ENCODE measurements at regions not wholly inside any gene's neighbourhood (a gene's known extent, or its start where the extent isn't known, plus 50 kb on each side); places are given as distances from the start of the nearest gene placed in this dataset.

DNA sequence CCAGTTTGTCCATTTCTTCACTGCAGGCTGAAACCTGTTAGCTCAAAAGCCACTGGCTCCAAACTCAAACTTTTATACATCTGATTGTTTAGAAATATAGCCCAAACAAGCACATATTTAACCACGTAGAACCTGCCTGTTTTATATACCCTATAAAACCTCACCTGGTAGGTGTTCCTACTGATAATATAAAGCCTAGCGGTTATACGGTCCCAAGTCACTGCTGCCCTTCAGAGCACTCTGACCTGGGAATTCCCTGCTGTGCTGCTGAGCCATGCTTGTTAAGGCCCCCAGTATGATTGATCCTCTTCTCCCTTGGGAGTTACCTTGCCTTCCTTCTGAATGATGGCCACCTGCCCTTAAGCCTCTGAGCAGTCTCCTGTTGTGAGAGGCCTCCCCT, 432.8 kb upstream of the LCORL start (continued):
- TF ChIP-seq MYC (IDR thresholded peaks at IDR 0.05; ENCODE audit: insufficient read depth, insufficient read length, insufficient replicate concordance, low read length, severe bottlenecking) = no peak
- no peak for TF ChIP-seq SUZ12 (IDR thresholded peaks at IDR 0.05; ENCODE audit: unreplicated experiment)

DNA sequence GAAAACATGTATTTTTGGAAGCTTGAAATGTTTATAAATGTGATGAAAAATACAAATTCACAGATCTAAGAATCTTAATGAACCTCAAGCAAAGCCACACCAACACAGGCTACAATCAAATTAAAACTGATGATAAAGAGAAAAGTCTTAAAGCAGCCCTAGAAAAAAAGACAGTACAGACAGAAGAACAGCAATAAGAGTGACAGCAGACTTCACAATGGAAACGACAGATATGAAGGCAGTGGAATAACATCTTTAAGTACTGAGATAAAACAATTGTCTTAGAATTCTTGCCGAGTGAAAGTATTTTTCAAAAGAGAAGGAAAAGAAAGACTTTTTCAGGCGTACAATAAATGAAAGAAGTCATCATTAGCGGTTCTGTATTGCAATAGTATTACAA, 423.6 kb upstream of the LCORL start:
- Histone ChIP-seq H3K9me3 (replicated peaks; ENCODE audit: control insufficient read depth, insufficient read depth, low read length) (no peaks in the 10 kb centered on the region; the same call in 2 of the 3 replicates), H3K27ac (ENCODE audit: control insufficient read depth, insufficient read depth) (no peak overlapping the region), H3K36me3 (ENCODE audit: control insufficient read depth in 2 of 2, insufficient read depth in 2 of 2, low read length in 1 of 2) (no peaks in the 10 kb centered on the region), H2AFZ (ENCODE audit: control insufficient read depth, low read depth, low read length) (no peak overlapping the region), H4K20me1 (ENCODE audit: control insufficient read depth, insufficient read depth) (no peaks in the 10 kb centered on the region), H3K79me2 (ENCODE audit: control insufficient read depth, insufficient read depth, low read length) (no peaks in the 10 kb centered on the region), H3K4me1 (ENCODE audit: control insufficient read depth, insufficient read depth, low read length) (no peaks in the 10 kb centered on the region), H3K9ac (ENCODE audit: control insufficient read depth, insufficient read depth, low read length) (no peak overlapping the region), H3K27me3 (replicated peaks in 1 of 2; ENCODE audit: control insufficient read depth in 2 of 2, insufficient read depth in 2 of 2, low read length in 1 of 2) (no peaks in the 10 kb centered on the region), H3K4me2 (ENCODE audit: control insufficient read depth, insufficient read depth) (no peak overlapping the region), H3K4me3 (no peak overlapping the region)
- ChIA-PET CTCF (no interaction called here), SMC1A (ENCODE audit: uncharacterized antibody, unreplicated experiment) (no interaction called here), POLR2A (no interaction called here), RAD21 (ENCODE audit: unreplicated experiment) (no interaction called here)
- DNase-seq (ENCODE audit: low read depth, low spot score) = no peak
- BruUV-seq (replicated peaks) = no TSS peak
- in situ Hi-C loops (cut with MboI) (no loop called here), intact Hi-C loops (cut with micrococcal nuclease; ENCODE audit: unreplicated experiment) (no loop called here)
- ATAC-seq = no peak
- TF ChIP-seq, protein P1, sequence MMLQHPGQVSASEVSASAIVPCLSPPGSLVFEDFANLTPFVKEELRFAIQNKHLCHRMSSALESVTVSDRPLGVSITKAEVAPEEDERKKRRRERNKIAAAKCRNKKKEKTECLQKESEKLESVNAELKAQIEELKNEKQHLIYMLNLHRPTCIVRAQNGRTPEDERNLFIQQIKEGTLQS (IDR thresholded peaks at IDR 0.05; ENCODE audit: borderline replicate concordance, extremely low read depth, low read depth, low read length) = no peak
- TF ChIP-seq SIX5 (IDR thresholded peaks at IDR 0.05; ENCODE audit: low read depth, low read length, severe bottlenecking) (no peak), SREBF1 (IDR thresholded peaks at IDR 0.05; ENCODE audit: low read length) (no peak), MTA3 (IDR thresholded peaks at IDR 0.05; ENCODE audit: borderline replicate concordance, low read length) (no peak), PML (IDR thresholded peaks at IDR 0.05; ENCODE audit: low read length) (no peak), EZH2 (IDR thresholded peaks at IDR 0.05; ENCODE audit: borderline replicate concordance, control insufficient read depth, low read depth, low read length) (no peak), RUNX3 (IDR thresholded peaks at IDR 0.05; ENCODE audit: low read length) (no peak), YY1 (IDR thresholded peaks at IDR 0.05; ENCODE audit: low read depth, low read length) (no peak), NFXL1 (IDR thresholded peaks at IDR 0.05; ENCODE audit: borderline replicate concordance) (no peak), RCOR1 (conservative IDR thresholded peaks at IDR 0.05; ENCODE audit: low read depth, low read length) (no peak)
- TF ChIP-seq, protein P2, sequence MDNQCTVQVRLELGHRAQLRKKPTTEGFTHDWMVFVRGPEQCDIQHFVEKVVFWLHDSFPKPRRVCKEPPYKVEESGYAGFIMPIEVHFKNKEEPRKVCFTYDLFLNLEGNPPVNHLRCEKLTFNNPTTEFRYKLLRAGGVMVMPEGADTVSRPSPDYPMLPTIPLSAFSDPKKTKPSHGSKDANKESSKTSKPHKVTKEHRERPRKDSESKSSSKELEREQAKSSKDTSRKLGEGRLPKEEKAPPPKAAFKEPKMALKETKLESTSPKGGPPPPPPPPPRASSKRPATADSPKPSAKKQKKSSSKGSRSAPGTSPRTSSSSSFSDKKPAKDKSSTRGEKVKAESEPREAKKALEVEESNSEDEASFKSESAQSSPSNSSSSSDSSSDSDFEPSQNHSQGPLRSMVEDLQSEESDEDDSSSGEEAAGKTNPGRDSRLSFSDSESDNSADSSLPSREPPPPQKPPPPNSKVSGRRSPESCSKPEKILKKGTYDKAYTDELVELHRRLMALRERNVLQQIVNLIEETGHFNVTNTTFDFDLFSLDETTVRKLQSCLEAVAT (IDR thresholded peaks at IDR 0.05) = no peak
- TF ChIP-seq, protein P3, sequence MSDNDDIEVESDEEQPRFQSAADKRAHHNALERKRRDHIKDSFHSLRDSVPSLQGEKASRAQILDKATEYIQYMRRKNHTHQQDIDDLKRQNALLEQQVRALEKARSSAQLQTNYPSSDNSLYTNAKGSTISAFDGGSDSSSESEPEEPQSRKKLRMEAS (IDR thresholded peaks at IDR 0.05; ENCODE audit: low read depth, low read length) = no peak
- FAIRE-seq = no peak
- 32% methylated on average over 4 of the region's 4 CpGs for WGBS (ENCODE audit: insufficient coverage, insufficient replicate concordance, low lambda C conversion rate, missing lambda C conversion rate)

Data from GM12878 (cell line).